ENCODE measurements at regions not wholly inside any gene's neighbourhood (a gene's known extent, or its start where the extent isn't known, plus 50 kb on each side); places are given as distances from the start of the nearest gene placed in this dataset.
A peak's percentile ranks its signal among the peaks of the same experiment; 100 is the strongest.

- Mint-ChIP-seq H3K4me1 (peaks cover 16% of the 10 kb centered on the region), H3K4me3 (no peak overlapping the region), H3K36me3 (no peaks in the 10 kb centered on the region)
Observed at GRCh38 chr15:91517491-91518200, 335.9 kb upstream of the SLCO3A1 start.

GRCh38 chr15:91520850-91521249 is 332.7 kb upstream of the SLCO3A1 start:
- H3K36me3 Mint-ChIP-seq: no peaks in the 10 kb centered on the region
- no peak overlapping the region for H3K4me3 Mint-ChIP-seq
- H3K9me3 Mint-ChIP-seq: no peaks in the 10 kb centered on the region
- no peak overlapping the region for H3K27ac Mint-ChIP-seq
- H3K27me3 Mint-ChIP-seq: no peaks in the 10 kb centered on the region
- peaks cover 32% of the 10 kb centered on the region for H3K4me1 Mint-ChIP-seq

More at GRCh38 chr15:91517491-91518200, 335.9 kb upstream of the SLCO3A1 start:
- Mint-ChIP-seq H3K27ac (no peak overlapping the region), H3K27me3 (no peaks in the 10 kb centered on the region), H3K9me3 (no peaks in the 10 kb centered on the region)

- H3K27me3 Mint-ChIP-seq: no peaks in the 10 kb centered on the region
- H3K36me3 Mint-ChIP-seq: no peaks in the 10 kb centered on the region
- H3K4me1 Mint-ChIP-seq: peaks cover 35% of the 10 kb centered on the region
- no peak overlapping the region for H3K4me3 Mint-ChIP-seq
- H3K9me3 Mint-ChIP-seq: no peaks in the 10 kb centered on the region
- no peak overlapping the region for H3K27ac Mint-ChIP-seq
Observed at GRCh38 chr15:91521548-91521947, 332.0 kb upstream of the SLCO3A1 start.

- Mint-ChIP-seq H3K27me3 (no peaks in the 10 kb centered on the region), H3K4me3 (no peak overlapping the region), H3K4me1 (peaks cover 39% of the 10 kb centered on the region), H3K9me3 (no peaks in the 10 kb centered on the region), H3K36me3 (no peaks in the 10 kb centered on the region), H3K27ac (no peak overlapping the region)
Observed at GRCh38 chr15:91521996-91522395, 331.5 kb upstream of the SLCO3A1 start.

- Mint-ChIP-seq H3K4me3 (no peak overlapping the region), H3K4me1 (peaks cover 33% of the 10 kb centered on the region), H3K27me3 (no peaks in the 10 kb centered on the region), H3K9me3 (no peaks in the 10 kb centered on the region), H3K27ac (peak overlapping the region; percentile 43), H3K36me3 (no peaks in the 10 kb centered on the region)
Observed at GRCh38 chr15:91522605-91523332, 330.7 kb upstream of the SLCO3A1 start.

GRCh38 chr15:91523596-91523995 is 329.9 kb upstream of the SLCO3A1 start:
- Mint-ChIP-seq H3K27ac (peak overlapping the region; percentile 53), H3K27me3 (no peaks in the 10 kb centered on the region), H3K4me1 (peaks cover 34% of the 10 kb centered on the region), H3K9me3 (no peaks in the 10 kb centered on the region), H3K36me3 (no peaks in the 10 kb centered on the region), H3K4me3 (no peak overlapping the region)

GRCh38 chr15:91524534-91524933 is 329.0 kb upstream of the SLCO3A1 start:
- Mint-ChIP-seq H3K4me1 (peaks cover 43% of the 10 kb centered on the region), H3K4me3 (no peak overlapping the region), H3K36me3 (no peaks in the 10 kb centered on the region), H3K27me3 (no peaks in the 10 kb centered on the region), H3K27ac (no peak overlapping the region), H3K9me3 (no peaks in the 10 kb centered on the region)

GRCh38 chr15:91525751-91526150 is 327.8 kb upstream of the SLCO3A1 start:
- peaks cover 55% of the 10 kb centered on the region for H3K4me1 Mint-ChIP-seq
- H3K9me3 Mint-ChIP-seq: no peaks in the 10 kb centered on the region
- no peak overlapping the region for H3K4me3 Mint-ChIP-seq
- no peaks in the 10 kb centered on the region for H3K36me3 Mint-ChIP-seq
- no peak overlapping the region for H3K27ac Mint-ChIP-seq
- H3K27me3 Mint-ChIP-seq: no peaks in the 10 kb centered on the region

GRCh38 chr15:91526424-91526823 is 327.1 kb upstream of the SLCO3A1 start:
- no peak overlapping the region for H3K27ac Mint-ChIP-seq

GRCh38 chr15:91528801-91529200 is 324.7 kb upstream of the SLCO3A1 start:
- H3K9me3 Mint-ChIP-seq: no peaks in the 10 kb centered on the region
- no peak overlapping the region for H3K4me3 Mint-ChIP-seq
- no peak overlapping the region for H3K27ac Mint-ChIP-seq
- H3K36me3 Mint-ChIP-seq: no peaks in the 10 kb centered on the region
- no peaks in the 10 kb centered on the region for H3K27me3 Mint-ChIP-seq
- peaks cover 38% of the 10 kb centered on the region for H3K4me1 Mint-ChIP-seq

More at GRCh38 chr15:91526424-91526823, 327.1 kb upstream of the SLCO3A1 start:
- Mint-ChIP-seq H3K36me3 (no peaks in the 10 kb centered on the region), H3K9me3 (no peaks in the 10 kb centered on the region), H3K4me3 (no peak overlapping the region), H3K27me3 (no peaks in the 10 kb centered on the region), H3K4me1 (peaks cover 56% of the 10 kb centered on the region)

- Mint-ChIP-seq H3K27ac (no peak overlapping the region), H3K9me3 (no peaks in the 10 kb centered on the region)
Observed at GRCh38 chr15:91529534-91529933, 324.0 kb upstream of the SLCO3A1 start.

GRCh38 chr15:91530279-91530678 is 323.2 kb upstream of the SLCO3A1 start:
- no peaks in the 10 kb centered on the region for H3K36me3 Mint-ChIP-seq
- H3K9me3 Mint-ChIP-seq: no peaks in the 10 kb centered on the region
- H3K27ac Mint-ChIP-seq: peak overlapping the region; percentile 56
- no peaks in the 10 kb centered on the region for H3K27me3 Mint-ChIP-seq
- no peak overlapping the region for H3K4me3 Mint-ChIP-seq
- H3K4me1 Mint-ChIP-seq: peaks cover 30% of the 10 kb centered on the region

More at GRCh38 chr15:91529534-91529933, 324.0 kb upstream of the SLCO3A1 start:
- Mint-ChIP-seq H3K4me3 (no peak overlapping the region), H3K4me1 (peaks cover 31% of the 10 kb centered on the region), H3K36me3 (no peaks in the 10 kb centered on the region), H3K27me3 (no peaks in the 10 kb centered on the region)

- Mint-ChIP-seq H3K4me1 (peaks cover 30% of the 10 kb centered on the region), H3K9me3 (no peaks in the 10 kb centered on the region), H3K27ac (no peak overlapping the region), H3K27me3 (no peaks in the 10 kb centered on the region), H3K4me3 (no peak overlapping the region), H3K36me3 (no peaks in the 10 kb centered on the region)
Observed at GRCh38 chr15:91530956-91531582, 322.4 kb upstream of the SLCO3A1 start.

GRCh38 chr15:91534235-91534634 is 319.3 kb upstream of the SLCO3A1 start:
- Mint-ChIP-seq H3K4me3 (no peak overlapping the region), H3K36me3 (no peaks in the 10 kb centered on the region), H3K27me3 (no peaks in the 10 kb centered on the region), H3K9me3 (no peaks in the 10 kb centered on the region), H3K27ac (no peak overlapping the region), H3K4me1 (peaks cover 16% of the 10 kb centered on the region)

- Mint-ChIP-seq H3K27me3 (no peaks in the 10 kb centered on the region), H3K27ac (no peak overlapping the region), H3K9me3 (no peaks in the 10 kb centered on the region), H3K4me1 (peaks cover 9% of the 10 kb centered on the region), H3K36me3 (no peaks in the 10 kb centered on the region), H3K4me3 (no peak overlapping the region)
Observed at GRCh38 chr15:91534976-91535375, 318.5 kb upstream of the SLCO3A1 start.
